IPS DF 6.9 (cell line): ENCODE measurements at regions not wholly inside any gene's neighbourhood (a gene's known extent, or its start where the extent isn't known, plus 50 kb on each side); places are given as distances from the start of the nearest gene placed in this dataset.
"Not testable (repeated sequence)": the region's sequence is repeated elsewhere in the genome, so short reads cannot be mapped to it uniquely, and the experiment has no call there.

Source experiments
- DNase-seq: peaks from one replicate; pipeline ENCODE4 v3.0.0-alpha.2; 2013; ENCODE audit warnings: low read depth, low spot score
- H3K27ac ChIP-seq: one replicate; pipeline ENCODE4 v1.5.1; 2013; ENCODE audit warnings: low read length, control low read depth
- H3K27me3 ChIP-seq: 2 replicates; pipeline ENCODE4 v1.6.1; 2013; ENCODE audit warnings: mild to moderate bottlenecking, low read length; ENCODE audit not compliant: control insufficient read depth, insufficient read depth
- H3K36me3 ChIP-seq: 2 replicates; pipeline ENCODE4 v1.6.1; 2013; ENCODE audit warnings: low read length; ENCODE audit not compliant: control insufficient read depth, insufficient read depth
- H3K4me1 ChIP-seq: 2 replicates; pipeline ENCODE4 v1.6.1; 2013; ENCODE audit warnings: low read length; ENCODE audit not compliant: control insufficient read depth, insufficient read depth
- H3K4me3 ChIP-seq: 2 replicates; pipeline ENCODE4 v1.5.1; 2013; ENCODE audit warnings: mild to moderate bottlenecking, low read length
- H3K9me3 ChIP-seq: 2 replicates; pipeline ENCODE4 v1.6.1; 2013; ENCODE audit warnings: low read length, inconsistent platforms; ENCODE audit not compliant: control insufficient read depth, insufficient read depth
- WGBS: extraction: QIAGEN DNeasy Blood & Tissue Kit; methylation state at CpG from one replicate; pipeline ENCODE4 v1.1.7; 2013; ENCODE audit warnings: mixed read lengths, missing lambda C conversion rate; ENCODE audit not compliant: insufficient read length, insufficient coverage; 5-methylcytosine and 5-hydroxymethylcytosine counted together

DNA sequence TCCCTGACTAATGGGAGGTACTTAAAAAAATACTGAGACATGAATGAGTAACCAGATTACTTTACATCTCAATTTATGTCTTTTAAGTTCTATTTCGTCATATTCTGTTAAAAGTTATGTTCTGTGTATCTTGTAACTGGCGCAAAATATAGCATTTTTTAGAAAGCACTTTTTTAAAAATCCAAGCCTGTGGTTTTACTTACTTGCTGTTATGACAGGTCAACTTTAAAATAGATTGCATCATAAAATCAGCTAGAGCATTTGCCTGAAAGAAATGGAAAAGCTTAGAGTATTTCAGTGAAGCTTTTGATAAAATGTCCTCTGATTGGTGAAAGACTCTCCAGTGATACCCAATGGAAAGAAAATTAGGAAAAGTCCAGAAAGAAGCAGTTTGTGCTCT is 1892.3 kb upstream of the TENM3 start:
- H3K4me1 ChIP-seq = no peaks in the 10 kb centered on the region; the same call in 1 of the 2 replicates
- H3K27me3 ChIP-seq = no peaks in the 10 kb centered on the region
- H3K27ac ChIP-seq = no peak overlapping the region
- H3K36me3 ChIP-seq = no peaks in the 10 kb centered on the region
- DNase-seq = no peak
- WGBS = no CpG with 5 or more reads among the region's 2 CpGs
- H3K4me3 ChIP-seq = no peak overlapping the region
- H3K9me3 ChIP-seq = no peaks in the 10 kb centered on the region

DNA sequence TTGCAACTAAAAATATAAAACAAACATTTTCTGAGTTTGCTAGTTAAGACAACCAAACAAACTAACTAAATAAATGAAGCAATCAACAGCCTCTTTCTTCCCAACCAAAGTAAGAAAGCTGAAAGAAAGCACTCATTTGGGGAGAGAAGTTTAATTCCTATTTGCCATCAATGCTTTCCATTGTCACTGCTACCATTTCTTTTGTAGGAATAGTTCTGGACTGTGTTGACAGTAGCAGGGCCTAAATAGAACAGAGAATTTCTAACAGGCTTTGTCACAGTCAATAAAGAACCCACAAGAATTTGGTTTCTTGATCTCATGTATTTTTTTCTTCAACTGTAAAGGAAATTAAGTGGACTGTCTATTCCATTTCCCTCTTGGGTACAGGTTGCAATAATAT is 1886.4 kb upstream of the TENM3 start:
- DNase-seq = no peak
- no peaks in the 10 kb centered on the region for H3K9me3 ChIP-seq
- no peak overlapping the region for H3K27ac ChIP-seq
- no peaks in the 10 kb centered on the region; the same call in 1 of the 2 replicates for H3K4me1 ChIP-seq
- H3K36me3 ChIP-seq = no peaks in the 10 kb centered on the region
- no peak overlapping the region for H3K4me3 ChIP-seq
- no peaks in the 10 kb centered on the region for H3K27me3 ChIP-seq

DNA sequence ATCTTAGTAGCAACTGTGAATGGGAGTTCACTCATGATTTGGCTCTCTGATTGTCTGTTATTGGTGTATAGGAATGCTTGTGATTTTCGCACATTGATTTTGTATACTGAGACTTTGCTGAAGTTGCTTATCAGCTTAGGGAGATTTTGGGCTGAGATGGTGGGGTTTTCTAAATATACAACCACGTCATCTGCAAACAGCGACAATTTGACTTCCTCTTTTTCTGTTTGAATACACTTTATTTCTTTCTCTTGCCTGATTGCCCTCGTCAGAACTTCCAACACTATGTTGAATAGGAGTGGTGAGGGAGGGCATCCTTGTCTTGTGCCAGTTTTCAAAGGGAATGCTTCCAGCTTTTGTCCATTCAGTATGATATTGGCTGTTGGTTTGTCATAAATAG is 1883.1 kb upstream of the TENM3 start:
- no CpG with 5 or more reads among the region's 4 CpGs for WGBS
- H3K36me3 ChIP-seq, H3K4me1 ChIP-seq, H3K4me3 ChIP-seq, H3K27me3 ChIP-seq, DNase-seq, H3K9me3 ChIP-seq, H3K27ac ChIP-seq: not testable (repeated sequence)

DNA sequence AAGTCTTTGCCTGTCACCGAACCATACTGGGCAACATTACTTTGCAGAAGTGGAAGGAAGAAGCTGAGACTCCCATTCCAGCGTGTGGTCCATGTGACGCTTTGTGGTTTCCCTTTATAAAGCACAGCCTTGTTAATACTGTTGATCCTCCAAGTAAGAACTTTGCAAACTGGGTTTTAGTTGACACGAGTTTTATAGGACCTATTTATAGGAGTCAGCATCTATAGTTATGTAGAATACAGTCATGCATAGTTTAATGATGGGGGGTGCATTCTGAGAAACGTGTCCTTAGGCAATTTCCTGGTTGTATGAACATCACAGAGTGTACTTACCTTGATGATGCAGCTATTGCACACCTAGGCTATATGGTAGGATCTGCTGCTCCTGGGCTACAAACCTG is 1879.4 kb upstream of the TENM3 start:
- no peaks in the 10 kb centered on the region for H3K36me3 ChIP-seq
- WGBS = no CpG with 5 or more reads among the region's 5 CpGs
- H3K4me1 ChIP-seq = no peaks in the 10 kb centered on the region
- DNase-seq = no peak
- no peak overlapping the region for H3K4me3 ChIP-seq
- H3K27ac ChIP-seq = no peak overlapping the region
- no peaks in the 10 kb centered on the region for H3K9me3 ChIP-seq
- no peaks in the 10 kb centered on the region for H3K27me3 ChIP-seq

DNA sequence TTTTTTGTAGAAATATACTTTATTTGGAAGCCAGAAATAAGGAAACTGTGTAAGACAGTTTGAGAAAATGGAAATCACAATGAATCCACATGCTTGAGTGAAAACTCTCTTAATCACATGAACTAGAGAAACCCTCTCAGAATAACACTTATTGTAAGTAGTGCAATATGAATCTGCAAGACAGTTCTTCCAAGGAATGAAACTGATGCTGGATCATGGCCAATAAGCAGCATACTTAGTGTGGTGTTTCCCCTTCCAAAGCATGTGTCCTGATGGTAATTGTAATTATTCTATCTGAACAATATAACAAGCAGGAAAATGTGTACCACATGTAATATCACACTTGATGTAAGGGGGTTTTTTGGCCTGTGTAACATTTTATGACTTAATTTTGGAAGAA is 1870.5 kb upstream of the TENM3 start:
- Histone ChIP-seq H3K27me3 (no peaks in the 10 kb centered on the region), H3K4me1 (no peaks in the 10 kb centered on the region), H3K9me3 (no peaks in the 10 kb centered on the region), H3K4me3 (no peak overlapping the region), H3K27ac (no peak overlapping the region), H3K36me3 (no peaks in the 10 kb centered on the region)
- DNase-seq = no peak

DNA sequence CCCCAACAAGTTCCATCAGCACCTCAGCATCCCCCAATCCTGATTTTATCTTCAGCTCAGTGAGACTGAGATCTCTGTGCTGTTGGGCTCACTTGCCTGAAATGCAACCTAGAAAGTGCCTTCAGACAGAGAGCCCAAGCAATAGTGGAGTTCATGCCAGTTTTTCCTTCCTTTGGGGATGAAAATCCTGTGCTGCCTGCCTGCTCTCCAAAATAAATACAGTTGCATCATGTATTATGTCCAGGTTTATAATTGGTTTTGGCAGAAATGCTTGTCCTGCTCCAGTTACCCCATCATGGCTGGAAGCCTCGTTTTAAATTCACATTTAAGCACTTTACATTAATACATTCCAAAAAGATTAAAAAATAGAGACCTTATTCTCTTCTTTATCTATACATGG is 1865.5 kb upstream of the TENM3 start:
- no peak for DNase-seq
- H3K9me3 ChIP-seq = no peaks in the 10 kb centered on the region
- H3K36me3 ChIP-seq = no peaks in the 10 kb centered on the region
- no CpG with 5 or more reads among the region's 1 CpG for WGBS
- H3K27ac ChIP-seq = no peak overlapping the region
- no peaks in the 10 kb centered on the region for H3K27me3 ChIP-seq
- no peak overlapping the region for H3K4me3 ChIP-seq
- H3K4me1 ChIP-seq = no peaks in the 10 kb centered on the region

DNA sequence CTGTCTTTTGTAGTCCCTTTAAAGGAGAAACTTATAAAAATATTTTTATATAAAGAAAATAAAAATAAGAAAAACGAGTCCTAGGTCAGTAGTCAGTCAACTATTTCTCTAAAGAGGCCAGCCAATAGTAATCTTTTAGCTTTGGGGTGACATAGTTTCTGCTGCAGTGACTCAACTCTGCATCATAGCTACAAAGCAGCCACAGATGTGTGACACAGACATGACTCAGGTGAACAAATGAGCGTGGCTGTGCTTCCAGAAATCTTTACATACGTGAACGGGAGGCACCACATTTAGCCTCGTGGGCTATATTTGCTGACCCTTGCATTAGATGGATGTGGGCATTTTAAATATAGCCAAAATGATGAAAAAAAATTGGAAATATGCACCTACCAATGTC is 1862.5 kb upstream of the TENM3 start:
- no peak overlapping the region for H3K4me3 ChIP-seq
- no peaks in the 10 kb centered on the region for H3K36me3 ChIP-seq
- no peak for DNase-seq
- H3K4me1 ChIP-seq = no peaks in the 10 kb centered on the region
- no peak overlapping the region for H3K27ac ChIP-seq
- no CpG with 5 or more reads among the region's 5 CpGs for WGBS
- no peaks in the 10 kb centered on the region for H3K27me3 ChIP-seq
- H3K9me3 ChIP-seq = no peaks in the 10 kb centered on the region

DNA sequence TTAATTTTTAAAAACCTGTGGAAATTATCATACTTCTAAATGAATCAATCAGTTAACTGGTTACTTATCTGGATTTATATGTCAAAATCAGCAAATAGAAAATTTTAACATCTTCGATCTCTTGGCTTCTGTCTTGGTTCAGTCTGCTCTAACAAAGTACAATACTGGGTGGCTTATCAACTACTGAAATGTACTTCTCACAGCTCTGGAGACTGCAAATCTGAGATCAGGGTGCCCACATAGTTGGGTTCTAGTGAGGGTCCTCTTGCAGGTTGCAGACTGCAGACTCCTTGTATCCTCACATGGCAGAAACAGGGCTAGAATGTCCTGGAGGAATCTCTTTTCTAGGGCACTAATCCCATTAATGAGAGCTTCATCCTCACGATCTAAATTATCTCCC is 1851.6 kb upstream of the TENM3 start:
- no peaks in the 10 kb centered on the region for H3K27me3 ChIP-seq
- H3K4me3 ChIP-seq = no peak overlapping the region
- DNase-seq = no peak
- H3K27ac ChIP-seq = no peak overlapping the region
- H3K4me1 ChIP-seq = no peaks in the 10 kb centered on the region
- no peaks in the 10 kb centered on the region for H3K36me3 ChIP-seq
- WGBS = no CpG with 5 or more reads among the region's 2 CpGs
- H3K9me3 ChIP-seq = no peaks in the 10 kb centered on the region

DNA sequence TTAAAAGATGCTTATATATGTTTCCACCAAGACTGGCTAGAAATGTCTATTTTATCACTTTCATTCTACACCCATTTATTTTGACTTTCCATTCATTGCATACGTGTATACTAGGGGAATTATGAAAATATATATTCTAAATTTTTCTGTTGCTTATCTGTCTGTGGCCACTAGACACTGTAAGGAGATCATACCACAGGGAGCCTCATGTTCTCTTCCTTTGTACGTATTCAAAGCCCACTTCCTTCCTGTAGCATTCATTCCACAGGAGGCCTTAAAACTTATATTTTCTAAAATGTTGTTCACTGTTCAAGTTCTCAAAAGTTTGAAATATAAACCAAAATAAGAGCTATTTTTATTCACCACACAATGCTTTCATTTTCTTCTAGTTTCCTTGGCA is 1848.9 kb upstream of the TENM3 start:
- no peak for DNase-seq
- H3K9me3 ChIP-seq = no peaks in the 10 kb centered on the region
- H3K36me3 ChIP-seq = no peaks in the 10 kb centered on the region
- no peak overlapping the region for H3K27ac ChIP-seq
- no peaks in the 10 kb centered on the region; the same call in 1 of the 2 replicates for H3K4me1 ChIP-seq
- H3K4me3 ChIP-seq = no peak overlapping the region
- H3K27me3 ChIP-seq = no peaks in the 10 kb centered on the region
- WGBS = no CpG with 5 or more reads among the region's 2 CpGs

DNA sequence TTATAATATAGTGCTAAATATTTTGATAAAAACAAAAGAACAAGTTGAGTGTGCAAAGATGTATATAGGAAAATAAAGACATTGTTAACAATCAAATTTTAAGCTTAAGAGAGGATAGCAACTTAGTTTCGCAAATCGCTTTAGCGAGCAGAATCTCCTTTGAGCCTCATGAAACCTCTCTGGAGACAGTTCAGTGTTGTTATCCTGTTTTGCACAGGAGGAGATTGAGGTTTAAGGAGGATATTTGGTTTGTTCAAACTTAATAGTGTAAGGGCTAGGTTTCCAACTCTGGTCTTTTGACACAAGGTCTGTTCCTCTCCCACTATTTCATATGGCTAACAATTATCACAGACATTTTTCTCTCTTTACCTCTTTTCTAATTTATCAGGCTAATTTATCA is 1848.5 kb upstream of the TENM3 start:
- WGBS = no CpG with 5 or more reads among the region's 3 CpGs
- Histone ChIP-seq H3K27me3 (no peaks in the 10 kb centered on the region), H3K9me3 (no peaks in the 10 kb centered on the region), H3K27ac (no peak overlapping the region), H3K4me3 (no peak overlapping the region), H3K4me1 (no peaks in the 10 kb centered on the region; the same call in 1 of the 2 replicates), H3K36me3 (no peaks in the 10 kb centered on the region)
- no peak for DNase-seq

DNA sequence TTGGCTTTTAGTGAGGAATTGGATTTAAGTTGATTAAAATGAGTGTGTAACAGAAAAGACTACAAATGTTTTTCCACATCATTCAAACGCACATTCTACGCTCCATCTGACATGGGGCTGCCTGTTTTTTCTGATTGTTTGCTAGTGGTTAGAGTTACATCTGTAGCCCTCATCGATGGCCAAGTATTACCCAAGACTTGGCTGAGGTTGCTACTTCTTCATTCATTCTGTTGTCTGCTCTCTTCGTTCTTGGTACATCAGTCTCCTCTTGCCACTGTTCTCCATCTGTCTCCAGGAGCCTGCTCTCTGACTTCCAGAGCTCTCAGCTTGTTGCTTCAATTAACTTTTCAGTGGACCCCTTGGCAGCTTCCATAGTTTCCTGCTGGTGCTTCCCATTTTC is 1844.6 kb upstream of the TENM3 start:
- H3K9me3 ChIP-seq = no peaks in the 10 kb centered on the region
- no peak overlapping the region for H3K4me3 ChIP-seq
- H3K27ac ChIP-seq = no peak overlapping the region
- no CpG with 5 or more reads among the region's 4 CpGs for WGBS
- H3K36me3 ChIP-seq = no peaks in the 10 kb centered on the region
- no peak for DNase-seq
- H3K27me3 ChIP-seq = no peaks in the 10 kb centered on the region
- H3K4me1 ChIP-seq = no peaks in the 10 kb centered on the region; the same call in 1 of the 2 replicates
